ENCODE measurements at regions not wholly inside any gene's neighbourhood (a gene's known extent, or its start where the extent isn't known, plus 50 kb on each side); places are given as distances from the start of the nearest gene placed in this dataset.

GRCh38 chr2:117199511-117199910 is 615.0 kb upstream of the DDX18 start:
- no peak for TF ChIP-seq CTCF (conservative IDR thresholded peaks at IDR 0.05 in 1 of 2, IDR thresholded peaks at IDR 0.05 in 1 of 2; ENCODE audit: low read depth in 1 of 2, low read length in 2 of 2)
- no peak for TF ChIP-seq EZH2 (IDR thresholded peaks at IDR 0.05; ENCODE audit: low read length, missing control alignments)

Measured in fibroblast of lung (primary cell).